ENCODE measurements at regions not wholly inside any gene's neighbourhood (a gene's known extent, or its start where the extent isn't known, plus 50 kb on each side); places are given as distances from the start of the nearest gene placed in this dataset.

GRCh38 chr4:180810581-180810980 is 1432.6 kb upstream of the TENM3 start:
- Histone ChIP-seq H3K36me3 (no peaks in the 10 kb centered on the region), H3K4me1 (no peaks in the 10 kb centered on the region), H3K4me3 (no peak overlapping the region), H3K27me3 (replicated peaks in 1 of 7) (no peaks in the 10 kb centered on the region), H3K9me3 (no peaks in the 10 kb centered on the region), H3K27ac (no peak overlapping the region)
- TF ChIP-seq POLR2A (IDR thresholded peaks at IDR 0.05) (no peak), POLR2AphosphoS5 (IDR thresholded peaks at IDR 0.05) (no peak), CTCF (IDR thresholded peaks at IDR 0.05 in 8 of 11, conservative IDR thresholded peaks at IDR 0.05 in 3 of 11) (no peak)
- intact Hi-C loops (cut with DNase I; ENCODE audit: low total_unique reads): no loop called here
- WGBS, 5 donors: 89 to 97% (median 95%) methylated on average over 1 of the region's 1 CpG
- no peak for DNase-seq

- no peak overlapping the region for H3K4me3 ChIP-seq
- H3K27me3 ChIP-seq (replicated peaks in 1 of 7): no peaks in the 10 kb centered on the region
- DNase-seq: no peak
- H3K36me3 ChIP-seq: no peaks in the 10 kb centered on the region
- H3K4me1 ChIP-seq: no peaks in the 10 kb centered on the region
- TF ChIP-seq CTCF (IDR thresholded peaks at IDR 0.05 in 8 of 11, conservative IDR thresholded peaks at IDR 0.05 in 3 of 11) (no peak), POLR2A (IDR thresholded peaks at IDR 0.05) (no peak)
- intact Hi-C loops (cut with DNase I; ENCODE audit: low total_unique reads): no loop called here
- WGBS, 5 donors: 0% methylated on average over 1 of the region's 1 CpG
- H3K9me3 ChIP-seq: no peaks in the 10 kb centered on the region
- H3K27ac ChIP-seq: no peak overlapping the region
Measured at GRCh38 chr4:180811556-180811955, 1431.6 kb upstream of the TENM3 start.

GRCh38 chr4:180812783-180813182 is 1430.4 kb upstream of the TENM3 start:
- intact Hi-C loops (cut with DNase I; ENCODE audit: low total_unique reads): no loop called here
- no peak overlapping the region for H3K4me3 ChIP-seq
- no peak for TF ChIP-seq POLR2A (IDR thresholded peaks at IDR 0.05)
- no peak for TF ChIP-seq CTCF (IDR thresholded peaks at IDR 0.05 in 8 of 11, conservative IDR thresholded peaks at IDR 0.05 in 3 of 11)
- no peak for TF ChIP-seq POLR2AphosphoS5 (IDR thresholded peaks at IDR 0.05)
- H3K9me3 ChIP-seq: no peaks in the 10 kb centered on the region
- H3K36me3 ChIP-seq: no peaks in the 10 kb centered on the region
- no peak for DNase-seq
- H3K27ac ChIP-seq: no peak overlapping the region
- no peaks in the 10 kb centered on the region for H3K27me3 ChIP-seq (replicated peaks in 1 of 7)
- H3K4me1 ChIP-seq: no peaks in the 10 kb centered on the region
- WGBS, 5 donors: 50 to 72% (median 62%) methylated on average over 2 of the region's 2 CpGs

- DNase-seq: no peak
- H3K27me3 ChIP-seq (replicated peaks in 1 of 7): no peaks in the 10 kb centered on the region
- intact Hi-C loops (cut with DNase I; ENCODE audit: low total_unique reads): no loop called here
Measured at GRCh38 chr4:180814875-180815417, 1428.3 kb upstream of the TENM3 start.

More at GRCh38 chr4:180814875-180815417, 1428.3 kb upstream of the TENM3 start:
- no peak overlapping the region for H3K4me3 ChIP-seq
- no peak overlapping the region for H3K27ac ChIP-seq
- no peaks in the 10 kb centered on the region for H3K4me1 ChIP-seq
- no peaks in the 10 kb centered on the region for H3K36me3 ChIP-seq
- no peaks in the 10 kb centered on the region for H3K9me3 ChIP-seq
- TF ChIP-seq POLR2AphosphoS5 (IDR thresholded peaks at IDR 0.05) (no peak), POLR2A (IDR thresholded peaks at IDR 0.05) (no peak), CTCF (IDR thresholded peaks at IDR 0.05 in 8 of 11, conservative IDR thresholded peaks at IDR 0.05 in 3 of 11) (no peak)
- WGBS, 5 donors: 82 to 95% (median 85%) methylated on average over 3 of the region's 3 CpGs
